ENCODE measurements at regions not wholly inside any gene's neighbourhood (a gene's known extent, or its start where the extent isn't known, plus 50 kb on each side); places are given as distances from the start of the nearest gene placed in this dataset.
"Not testable (repeated sequence)": the region's sequence is repeated elsewhere in the genome, so short reads cannot be mapped to it uniquely, and the experiment has no call there.

- DNase-seq, result no peak
Observed at GRCh38 chrY:21600170-21600569, 65.5 kb downstream of the RBMY1A1 start.

- no peak for DNase-seq
Observed at GRCh38 chrY:21601524-21601923, 66.8 kb downstream of the RBMY1A1 start.

GRCh38 chrY:21602590-21602989 lies 67.9 kb downstream of the RBMY1A1 start:
- DNase-seq, result no peak

- DNase-seq, result no peak
Observed at GRCh38 chrY:21636137-21636536, 101.5 kb downstream of the RBMY1A1 start.

- peak; percentile 70 for DNase-seq
Observed at GRCh38 chrY:21650496-21650895, 115.8 kb downstream of the RBMY1A1 start.

GRCh38 chrY:21659057-21659456 lies 124.4 kb downstream of the RBMY1A1 start:
- DNase-seq, result not testable (repeated sequence)

- DNase-seq, result not testable (repeated sequence)
Observed at GRCh38 chrY:21679590-21679989, 144.9 kb downstream of the RBMY1A1 start.

GRCh38 chrY:21686369-21686768 lies 151.7 kb downstream of the RBMY1A1 start:
- DNase-seq, result not testable (repeated sequence)

GRCh38 chrY:21701951-21702350 lies 167.3 kb downstream of the RBMY1A1 start:
- DNase-seq, result not testable (repeated sequence)

- not testable (repeated sequence) for DNase-seq
Observed at GRCh38 chrY:21702927-21703326, 168.2 kb downstream of the RBMY1A1 start.

- DNase-seq, result no peak
Observed at GRCh38 chrY:21705309-21705708, 170.6 kb downstream of the RBMY1A1 start.

- not testable (repeated sequence) for DNase-seq
Observed at GRCh38 chrY:21706611-21707010, 171.9 kb downstream of the RBMY1A1 start.

- DNase-seq, result not testable (repeated sequence)
Observed at GRCh38 chrY:21735489-21736060, 158.8 kb downstream of the RBMY1D start.

- not testable (repeated sequence) for DNase-seq
Observed at GRCh38 chrY:21744998-21745397, 149.3 kb downstream of the RBMY1D start.

GRCh38 chrY:21760243-21760642 lies 134.1 kb downstream of the RBMY1D start:
- not testable (repeated sequence) for DNase-seq

- not testable (repeated sequence) for DNase-seq
Observed at GRCh38 chrY:21767824-21768223, 126.5 kb downstream of the RBMY1D start.

- not testable (repeated sequence) for DNase-seq
Observed at GRCh38 chrY:21782174-21782860, 112.0 kb downstream of the RBMY1D start.

- DNase-seq, result no peak
Observed at GRCh38 chrY:21813484-21814233, 80.7 kb downstream of the RBMY1D start.

GRCh38 chrY:21814491-21814890 lies 79.8 kb downstream of the RBMY1D start:
- DNase-seq, result peak; percentile 35

- DNase-seq, result no peak
Observed at GRCh38 chrY:21821881-21822280, 72.4 kb downstream of the RBMY1D start.

- DNase-seq, result no peak
Observed at GRCh38 chrY:21827593-21827992, 66.7 kb downstream of the RBMY1D start.

Measured in MV-4-11 (cell line).